AG09319 (cell line): ENCODE measurements at regions not wholly inside any gene's neighbourhood (a gene's known extent, or its start where the extent isn't known, plus 50 kb on each side); places are given as distances from the start of the nearest gene placed in this dataset.

Experiments
- DNase-seq: peaks from one replicate; pipeline ENCODE4 v3.0.0-alpha.2; 2010; ENCODE audit warnings: low read depth; ENCODE audit errors: extremely low read depth
- TF ChIP-seq, protein P1 (sequence below): IDR thresholded peaks from 2 replicates; pipeline ENCODE4 v1.5.1; 2011; ENCODE audit warnings: low read depth, mild to moderate bottlenecking, inconsistent platforms, low read length, moderate library complexity

- TF ChIP-seq, protein P1, sequence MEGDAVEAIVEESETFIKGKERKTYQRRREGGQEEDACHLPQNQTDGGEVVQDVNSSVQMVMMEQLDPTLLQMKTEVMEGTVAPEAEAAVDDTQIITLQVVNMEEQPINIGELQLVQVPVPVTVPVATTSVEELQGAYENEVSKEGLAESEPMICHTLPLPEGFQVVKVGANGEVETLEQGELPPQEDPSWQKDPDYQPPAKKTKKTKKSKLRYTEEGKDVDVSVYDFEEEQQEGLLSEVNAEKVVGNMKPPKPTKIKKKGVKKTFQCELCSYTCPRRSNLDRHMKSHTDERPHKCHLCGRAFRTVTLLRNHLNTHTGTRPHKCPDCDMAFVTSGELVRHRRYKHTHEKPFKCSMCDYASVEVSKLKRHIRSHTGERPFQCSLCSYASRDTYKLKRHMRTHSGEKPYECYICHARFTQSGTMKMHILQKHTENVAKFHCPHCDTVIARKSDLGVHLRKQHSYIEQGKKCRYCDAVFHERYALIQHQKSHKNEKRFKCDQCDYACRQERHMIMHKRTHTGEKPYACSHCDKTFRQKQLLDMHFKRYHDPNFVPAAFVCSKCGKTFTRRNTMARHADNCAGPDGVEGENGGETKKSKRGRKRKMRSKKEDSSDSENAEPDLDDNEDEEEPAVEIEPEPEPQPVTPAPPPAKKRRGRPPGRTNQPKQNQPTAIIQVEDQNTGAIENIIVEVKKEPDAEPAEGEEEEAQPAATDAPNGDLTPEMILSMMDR, result no peak
- no peak for DNase-seq
Observed at GRCh38 chrX:113743069-113743468, 840.8 kb upstream of the HTR2C start.

DNA sequence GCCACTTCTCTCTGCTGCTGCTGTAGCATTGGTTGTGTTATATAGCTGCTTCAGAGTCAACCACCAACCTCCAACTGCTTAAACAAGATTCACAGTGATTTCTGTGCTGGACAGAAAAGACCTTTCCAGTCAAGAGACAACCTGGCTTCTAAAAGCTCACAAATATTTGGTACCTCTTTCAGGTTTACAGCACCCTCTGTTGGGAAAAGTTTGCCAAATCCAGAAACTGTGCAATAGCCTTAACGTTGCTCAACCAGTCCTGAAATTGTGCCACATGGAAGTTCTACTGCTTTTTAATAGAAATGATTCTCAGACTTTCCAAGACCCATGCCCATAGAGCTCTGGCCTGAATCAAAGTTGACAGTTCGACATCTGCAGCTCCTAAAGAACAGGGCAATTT is 842.1 kb upstream of the HTR2C start:
- TF ChIP-seq, protein P1, result peak; percentile 43
- DNase-seq, result peak; percentile 22

GRCh38 chrX:113728937-113729336 is 854.9 kb upstream of the HTR2C start:
- DNase-seq, result no peak
- TF ChIP-seq, protein P1, result no peak

- TF ChIP-seq, protein P1, result no peak
- DNase-seq, result no peak
Observed at GRCh38 chrX:113726898-113727297, 857.0 kb upstream of the HTR2C start.

GRCh38 chrX:113726466-113726865 is 857.4 kb upstream of the HTR2C start:
- DNase-seq, result no peak
- TF ChIP-seq, protein P1, result no peak

DNA sequence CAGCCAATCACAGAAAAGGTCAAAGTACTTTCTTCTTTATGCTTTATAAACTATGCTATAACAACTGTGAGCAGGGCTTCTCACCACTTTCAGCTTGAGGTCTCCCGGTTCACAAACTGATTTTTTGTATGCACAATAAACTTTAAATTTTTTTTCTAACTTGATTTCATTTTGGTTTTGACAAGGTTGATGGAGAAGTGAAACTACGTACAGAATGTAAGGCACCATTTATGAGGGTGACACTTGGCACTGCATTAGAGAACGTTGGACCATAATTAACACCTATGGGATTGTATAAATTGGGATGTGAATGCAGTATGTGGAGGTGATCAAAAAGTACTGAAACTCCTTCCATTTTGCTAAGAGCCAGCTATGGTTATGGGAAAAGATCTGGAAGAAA is 857.9 kb upstream of the HTR2C start:
- TF ChIP-seq, protein P1, result no peak
- DNase-seq, result no peak

DNA sequence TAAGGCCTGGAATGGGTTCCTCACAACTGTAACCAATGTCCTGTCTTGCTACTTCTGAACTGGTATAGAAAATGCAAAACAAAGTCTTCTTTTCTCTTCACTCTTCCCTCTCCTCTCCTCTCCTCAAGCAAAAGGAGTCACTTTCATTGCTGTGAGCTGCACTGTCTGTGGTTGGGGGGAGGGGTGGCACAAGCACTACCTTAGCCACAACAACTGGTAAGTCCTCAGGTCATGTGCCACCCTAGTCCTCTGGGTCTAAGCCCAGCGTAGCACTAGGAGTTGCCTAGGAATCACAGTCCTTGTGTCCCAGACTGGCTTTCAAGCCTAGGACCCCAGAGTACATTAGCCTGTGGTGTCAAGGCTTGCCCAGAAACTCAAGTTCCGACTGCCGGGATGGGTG is 859.3 kb upstream of the AMOT start:
- no peak for DNase-seq
- TF ChIP-seq, protein P1, result no peak
